HG03558 (cell line): ENCODE measurements at regions not wholly inside any gene's neighbourhood (a gene's known extent, or its start where the extent isn't known, plus 50 kb on each side); places are given as distances from the start of the nearest gene placed in this dataset.
"Not testable (repeated sequence)": the region's sequence is repeated elsewhere in the genome, so short reads cannot be mapped to it uniquely, and the experiment has no call there.

Source experiments
- ATAC-seq: cut with Tn5 transposase; IDR thresholded peaks from one replicate; pipeline ENCODE4 v1.9.1; 2021; ENCODE audit warnings: moderate number of reproducible peaks; ENCODE audit not compliant: unreplicated experiment; ENCODE audit errors: extremely low read depth

- ATAC-seq, result no peak
These were observed 347.1 kb downstream of the FGFR2 start for GRCh38 chr10:121250995-121251764.

- ATAC-seq, result no peak
These were observed 345.5 kb downstream of the FGFR2 start for GRCh38 chr10:121252756-121253155.

GRCh38 chr10:121260377-121260776, 337.9 kb downstream of the FGFR2 start:
- ATAC-seq, result no peak

DNA sequence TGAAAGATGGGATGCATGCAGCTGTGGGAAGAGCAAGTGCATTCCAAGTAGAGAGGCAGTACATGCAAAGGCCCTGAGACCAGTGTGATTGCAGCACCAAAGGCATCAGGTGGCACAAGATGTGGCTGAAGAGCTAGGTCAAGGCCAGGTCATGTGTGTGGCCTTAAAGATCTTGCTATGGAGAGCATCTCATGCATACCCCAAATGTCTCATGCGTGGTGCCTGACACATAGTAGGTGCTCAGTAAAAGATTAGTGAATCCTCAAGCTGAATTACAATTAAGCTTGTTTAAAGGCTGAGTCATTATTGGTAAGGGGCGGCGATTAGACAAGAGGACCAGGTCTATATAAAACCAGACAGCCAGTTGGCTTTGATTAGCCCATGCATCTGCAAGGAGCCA, 336.6 kb downstream of the FGFR2 start:
- no peak for ATAC-seq

GRCh38 chr10:121262774-121263430, 335.3 kb downstream of the FGFR2 start:
- no peak for ATAC-seq

- ATAC-seq, result no peak
These were observed 334.8 kb downstream of the FGFR2 start for GRCh38 chr10:121263431-121263783.

DNA sequence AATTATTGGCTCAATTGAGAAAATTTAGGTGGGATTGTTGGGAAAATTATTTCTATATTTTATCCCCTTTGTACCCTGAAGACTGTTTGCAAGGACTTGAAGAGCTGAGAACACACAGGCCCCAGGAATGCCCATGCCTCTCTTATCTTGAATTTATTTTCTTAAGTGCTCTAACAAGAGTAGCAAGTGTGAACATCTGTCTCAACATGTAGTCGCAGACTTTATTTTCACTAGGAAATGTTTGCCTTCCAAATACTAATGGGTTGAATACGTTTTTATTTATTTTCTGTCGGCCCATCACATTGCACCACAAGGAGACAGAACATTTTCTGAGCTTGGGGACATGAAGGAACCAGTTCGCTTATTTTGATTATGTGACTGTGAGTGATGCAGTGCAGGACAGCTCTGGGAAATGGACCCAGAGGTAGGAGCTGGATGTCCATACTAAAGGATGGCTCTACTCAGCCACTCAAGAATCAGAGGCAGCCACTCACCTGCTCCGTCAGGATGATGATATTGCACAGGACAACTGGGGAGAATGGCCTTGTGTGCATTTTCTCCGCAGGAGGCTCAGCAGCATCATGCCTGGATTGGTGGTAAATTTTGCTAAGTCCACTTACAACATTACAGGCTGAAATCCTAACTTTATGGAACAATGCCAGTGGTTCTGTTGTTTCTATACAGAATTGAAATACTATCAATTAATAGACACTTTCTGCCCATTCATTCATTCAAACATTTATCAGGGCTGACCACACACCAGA, 332.7 kb downstream of the FGFR2 start:
- ATAC-seq, result no peak

DNA sequence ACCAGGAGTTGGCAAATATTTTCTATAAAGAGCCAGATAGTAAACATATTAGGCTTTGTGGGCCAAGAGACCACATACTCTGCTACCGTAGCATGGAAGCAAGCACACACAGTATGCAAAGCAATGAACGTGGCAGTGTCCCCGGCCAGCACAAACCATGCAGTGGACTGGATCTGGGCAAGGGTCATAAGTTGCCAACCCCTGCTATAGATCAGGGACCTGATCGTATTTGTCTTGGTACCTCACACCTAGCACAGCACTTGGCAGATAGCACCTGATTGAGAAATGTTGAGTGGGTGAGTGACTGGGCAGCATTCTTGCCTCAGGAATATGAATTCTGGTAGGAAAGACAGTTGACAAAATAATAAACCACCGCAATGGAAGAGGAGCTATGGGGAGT, 331.9 kb downstream of the FGFR2 start:
- ATAC-seq, result no peak

DNA sequence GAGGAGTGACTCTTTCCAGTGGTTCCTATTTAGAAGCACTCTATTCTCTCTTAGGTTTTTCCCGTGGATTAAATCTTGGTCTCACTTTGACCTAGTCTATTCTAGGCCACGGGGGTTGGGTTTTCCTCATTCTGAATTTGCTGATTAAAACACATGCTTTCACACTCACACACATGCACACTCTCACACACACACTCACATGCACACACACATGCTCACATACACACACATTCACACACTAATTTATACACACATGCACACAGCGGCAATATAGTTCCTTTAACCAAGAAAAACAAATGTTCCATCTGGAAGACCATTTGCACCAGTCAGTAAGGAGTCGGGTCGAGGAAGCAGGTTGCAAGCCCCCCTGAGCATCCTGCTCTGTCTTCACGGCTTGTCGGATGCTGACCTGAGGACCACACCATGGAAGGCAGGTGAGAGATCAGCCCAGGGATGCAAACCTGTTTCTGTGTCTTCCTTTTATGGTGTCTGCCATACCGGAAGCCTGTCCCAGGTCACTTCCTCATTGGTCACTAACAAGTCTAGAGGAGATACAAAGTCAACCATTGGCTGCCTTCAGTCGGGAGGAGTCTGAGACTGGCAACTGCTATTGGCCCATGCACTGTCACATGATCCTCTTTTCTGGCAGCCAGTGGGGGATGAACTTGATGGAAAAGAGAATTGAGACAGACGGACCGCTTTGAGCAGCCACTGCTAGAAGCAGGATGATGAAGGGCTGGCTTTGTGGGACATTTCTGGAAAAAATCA, 330.8 kb downstream of the FGFR2 start:
- no peak for ATAC-seq

DNA sequence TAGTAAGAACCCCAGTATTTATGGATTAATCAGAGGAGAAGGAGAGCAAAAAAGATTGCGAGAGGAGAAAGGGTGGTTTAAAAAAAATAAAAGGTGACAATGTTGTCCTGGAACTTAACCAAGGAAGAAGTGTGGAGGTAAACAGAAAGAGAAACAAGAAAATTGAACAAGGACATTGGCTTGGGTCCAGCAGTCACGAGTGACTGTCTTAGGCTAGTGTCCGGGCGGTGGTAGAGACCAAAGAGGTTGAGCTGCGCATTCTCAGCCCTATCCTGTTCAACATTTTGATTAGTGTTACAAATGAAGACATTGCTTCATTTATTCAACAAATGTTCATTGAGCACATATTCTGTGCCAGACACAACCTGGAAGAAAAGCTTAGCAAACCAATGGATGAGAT, 329.9 kb downstream of the FGFR2 start:
- no peak for ATAC-seq

DNA sequence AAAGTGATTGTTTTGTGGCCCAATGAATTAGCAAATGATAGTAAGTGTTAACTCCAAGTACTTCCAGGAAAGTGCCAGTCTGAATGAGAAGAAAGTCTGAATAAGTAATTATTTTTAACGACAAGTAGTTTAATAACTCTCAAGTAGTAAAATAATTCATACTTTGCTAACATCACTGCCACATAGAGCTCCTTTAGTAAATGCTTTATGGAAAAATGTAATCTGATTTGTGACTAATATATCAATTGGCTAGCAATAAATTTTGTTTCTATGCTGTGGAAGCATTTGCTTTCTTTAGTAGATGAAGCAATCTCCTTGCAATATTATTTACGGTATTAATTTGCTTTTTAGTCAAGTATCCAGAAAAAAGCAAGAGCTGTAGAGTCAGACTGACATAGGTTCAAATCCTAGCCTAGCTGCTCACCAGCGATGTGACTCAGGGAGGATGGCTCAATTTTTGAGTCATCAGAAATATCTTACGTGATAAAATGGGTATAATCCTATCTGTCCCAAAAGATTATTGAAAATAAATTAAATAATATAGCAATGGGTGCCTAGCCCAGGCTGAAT, 329.3 kb downstream of the FGFR2 start:
- ATAC-seq, result no peak

DNA sequence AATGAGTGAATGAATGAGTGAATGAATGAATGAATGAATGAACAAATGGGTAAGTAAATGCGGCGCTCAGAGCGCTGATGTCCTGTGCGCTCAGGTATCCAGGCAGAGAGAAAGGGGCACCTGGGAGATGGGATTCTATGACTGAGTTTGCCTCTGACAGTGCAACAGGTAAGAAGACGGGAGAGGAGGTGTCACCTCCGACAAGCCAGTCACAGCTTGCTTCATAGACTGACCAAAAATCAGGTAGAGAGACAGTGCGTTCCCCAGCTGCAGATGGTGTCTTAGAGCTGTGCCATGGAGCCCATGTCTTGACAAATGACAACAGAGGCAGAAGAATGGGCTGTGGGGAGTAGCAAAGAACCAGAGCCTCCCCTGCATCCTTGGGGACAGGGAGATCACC, 327.3 kb downstream of the FGFR2 start:
- ATAC-seq, result no peak

GRCh38 chr10:121276046-121276445, 322.2 kb downstream of the FGFR2 start:
- no peak for ATAC-seq

DNA sequence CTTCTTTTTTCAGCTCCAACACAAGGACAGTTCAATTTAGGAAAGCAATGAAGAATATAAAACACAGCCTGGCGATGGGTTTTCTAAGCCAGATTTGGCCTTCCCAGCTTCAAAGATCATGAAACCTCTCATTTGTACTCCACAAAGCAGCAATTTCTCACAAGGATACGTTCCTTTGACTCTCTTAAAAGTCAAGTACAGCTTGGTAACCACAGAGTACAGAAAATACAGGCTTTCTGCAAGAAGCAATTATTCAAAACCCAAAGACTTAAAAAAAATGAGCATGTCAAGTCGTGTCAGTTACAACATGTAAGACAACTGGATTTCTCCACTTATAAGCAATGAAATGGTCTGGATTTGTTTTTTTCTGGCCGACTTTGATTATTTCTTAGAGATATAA, 321.4 kb downstream of the FGFR2 start:
- no peak for ATAC-seq

GRCh38 chr10:121278386-121278785, 319.9 kb downstream of the FGFR2 start:
- ATAC-seq, result not testable (repeated sequence)

DNA sequence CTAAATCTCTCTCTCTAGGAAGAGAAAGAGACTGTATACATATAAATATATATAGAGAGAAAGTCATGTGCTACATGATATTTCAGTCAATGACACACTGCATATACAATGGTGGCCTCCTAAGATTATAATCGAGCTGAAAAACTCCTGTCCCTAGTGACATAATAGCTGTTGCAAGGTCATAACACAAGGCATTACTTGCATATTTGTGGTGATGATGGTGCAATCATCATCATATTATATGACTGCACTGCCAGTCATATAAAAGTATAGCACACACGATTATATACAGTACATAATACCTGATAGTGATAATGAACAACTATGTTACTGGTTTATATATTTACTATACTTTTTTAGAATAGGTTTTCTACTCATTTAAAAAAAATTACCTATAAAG, 316.7 kb downstream of the FGFR2 start:
- no peak for ATAC-seq

DNA sequence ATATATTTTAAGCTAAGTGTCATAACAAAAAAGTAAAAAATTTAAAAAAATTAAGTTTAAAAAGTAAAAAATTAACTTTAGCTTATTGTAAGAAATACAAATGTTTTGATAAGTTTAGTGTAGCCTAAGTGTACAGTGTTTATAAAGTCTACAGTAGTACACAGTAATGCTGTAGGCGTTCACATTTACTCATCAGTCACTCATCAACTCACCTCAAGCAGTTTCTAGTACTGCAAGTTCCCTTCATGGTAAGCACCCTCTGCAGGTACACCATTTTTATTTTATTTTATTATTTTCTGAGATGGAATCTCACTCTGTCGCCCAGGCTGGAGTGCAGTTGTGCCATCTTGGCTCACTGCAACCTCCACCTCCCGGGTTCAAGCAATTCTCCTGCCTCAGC, 316.0 kb downstream of the FGFR2 start:
- ATAC-seq, result no peak

- ATAC-seq, result no peak
These were observed 315.3 kb downstream of the FGFR2 start for GRCh38 chr10:121282797-121283515.

- no peak for ATAC-seq
These were observed 313.3 kb downstream of the FGFR2 start for GRCh38 chr10:121284936-121285335.
